GM06990 (cell line): ENCODE measurements at regions not wholly inside any gene's neighbourhood (a gene's known extent, or its start where the extent isn't known, plus 50 kb on each side); places are given as distances from the start of the nearest gene placed in this dataset.

ENCODE experiments used
- DNase-seq: peaks from one replicate; pipeline ENCODE4 v3.0.0-alpha.2; 2011; ENCODE audit not compliant: insufficient read length; ENCODE audit errors: extremely low read depth
- H3K27me3 ChIP-seq: replicated peaks from 2 replicates; pipeline ENCODE4 v1.6.0; 2011; ENCODE audit warnings: low read length; ENCODE audit not compliant: control insufficient read depth, insufficient read depth
- H3K36me3 ChIP-seq: 2 replicates; pipeline ENCODE4 v1.5.1; 2011; ENCODE audit warnings: low read length; ENCODE audit not compliant: control insufficient read depth, insufficient read depth
- H3K4me3 ChIP-seq: replicated peaks from 2 replicates; pipeline ENCODE4 v1.5.1; 2011; ENCODE audit warnings: low read depth, mild to moderate bottlenecking, control low read depth, low read length
- TF ChIP-seq, protein P1 (sequence below): IDR thresholded peaks from 2 replicates; pipeline ENCODE4 v1.5.1; 2011; ENCODE audit warnings: low read length, control low read depth, mild to moderate bottlenecking, inconsistent platforms; ENCODE audit not compliant: insufficient read depth, poor library complexity, severe bottlenecking

DNA sequence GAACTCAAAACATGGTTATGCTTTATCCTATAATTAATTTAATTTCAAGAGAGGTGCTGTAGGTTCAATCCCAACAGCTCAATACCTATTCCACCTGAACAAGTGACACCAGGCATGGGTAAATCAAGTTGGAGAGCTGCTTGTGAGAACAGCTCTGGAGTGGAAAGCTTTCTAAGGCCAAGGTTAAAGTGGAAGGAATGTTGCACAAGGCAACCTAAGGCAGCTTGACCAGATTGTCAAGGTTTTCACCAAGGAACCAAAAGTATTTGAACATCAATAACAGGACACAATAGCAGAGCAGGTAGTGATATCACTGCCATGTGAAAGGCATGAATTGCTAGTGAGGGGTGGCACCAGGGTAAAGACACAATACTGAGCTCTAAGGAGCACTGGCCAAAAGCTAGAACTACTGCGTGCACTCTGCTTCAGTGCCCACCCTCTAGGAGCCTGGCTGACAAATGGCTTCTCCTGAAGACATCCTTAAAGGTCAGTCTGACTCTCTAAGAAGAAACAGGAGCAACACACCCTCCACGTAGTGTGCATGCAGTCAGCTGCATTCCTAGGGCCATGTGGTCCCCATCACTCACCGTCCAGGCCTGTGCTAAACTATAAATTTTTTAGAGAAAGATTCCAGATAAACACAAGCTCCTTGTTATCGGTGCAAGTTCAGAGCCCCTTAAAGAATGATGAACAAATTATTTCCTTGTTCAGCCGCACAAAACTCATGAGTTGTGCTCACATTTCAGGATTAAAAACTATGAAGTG lies 677.7 kb upstream of the KLF4 start:
- Histone ChIP-seq H3K27me3 (no peaks in the 10 kb centered on the region; the same call in 1 of the 2 replicates), H3K36me3 (no peaks in the 10 kb centered on the region), H3K4me3 (no peak overlapping the region)
- no peak for DNase-seq
- TF ChIP-seq, protein P1, sequence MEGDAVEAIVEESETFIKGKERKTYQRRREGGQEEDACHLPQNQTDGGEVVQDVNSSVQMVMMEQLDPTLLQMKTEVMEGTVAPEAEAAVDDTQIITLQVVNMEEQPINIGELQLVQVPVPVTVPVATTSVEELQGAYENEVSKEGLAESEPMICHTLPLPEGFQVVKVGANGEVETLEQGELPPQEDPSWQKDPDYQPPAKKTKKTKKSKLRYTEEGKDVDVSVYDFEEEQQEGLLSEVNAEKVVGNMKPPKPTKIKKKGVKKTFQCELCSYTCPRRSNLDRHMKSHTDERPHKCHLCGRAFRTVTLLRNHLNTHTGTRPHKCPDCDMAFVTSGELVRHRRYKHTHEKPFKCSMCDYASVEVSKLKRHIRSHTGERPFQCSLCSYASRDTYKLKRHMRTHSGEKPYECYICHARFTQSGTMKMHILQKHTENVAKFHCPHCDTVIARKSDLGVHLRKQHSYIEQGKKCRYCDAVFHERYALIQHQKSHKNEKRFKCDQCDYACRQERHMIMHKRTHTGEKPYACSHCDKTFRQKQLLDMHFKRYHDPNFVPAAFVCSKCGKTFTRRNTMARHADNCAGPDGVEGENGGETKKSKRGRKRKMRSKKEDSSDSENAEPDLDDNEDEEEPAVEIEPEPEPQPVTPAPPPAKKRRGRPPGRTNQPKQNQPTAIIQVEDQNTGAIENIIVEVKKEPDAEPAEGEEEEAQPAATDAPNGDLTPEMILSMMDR: no peak

DNA sequence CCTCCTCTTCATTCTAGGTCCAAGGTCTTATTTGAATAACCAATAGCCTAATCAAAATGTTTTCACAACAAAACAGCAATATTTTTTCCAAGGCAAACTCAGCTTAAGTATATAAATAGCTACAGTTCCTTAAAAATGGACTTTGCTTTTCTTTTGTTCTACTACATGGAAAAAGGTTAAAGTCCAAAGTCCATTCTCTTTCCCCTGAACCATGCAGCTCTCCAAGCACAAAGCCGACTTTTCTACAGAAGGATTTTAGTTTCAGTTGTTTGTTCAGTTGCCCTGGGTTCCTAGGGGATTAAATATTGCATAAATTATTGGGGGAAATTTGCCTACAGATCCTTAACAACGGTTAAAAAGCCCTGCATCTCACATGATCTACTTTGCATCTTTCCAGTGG lies 677.0 kb upstream of the KLF4 start:
- Histone ChIP-seq H3K4me3 (no peak overlapping the region), H3K27me3 (no peaks in the 10 kb centered on the region; the same call in 1 of the 2 replicates), H3K36me3 (no peaks in the 10 kb centered on the region)
- TF ChIP-seq, protein P1: no peak
- no peak for DNase-seq

DNA sequence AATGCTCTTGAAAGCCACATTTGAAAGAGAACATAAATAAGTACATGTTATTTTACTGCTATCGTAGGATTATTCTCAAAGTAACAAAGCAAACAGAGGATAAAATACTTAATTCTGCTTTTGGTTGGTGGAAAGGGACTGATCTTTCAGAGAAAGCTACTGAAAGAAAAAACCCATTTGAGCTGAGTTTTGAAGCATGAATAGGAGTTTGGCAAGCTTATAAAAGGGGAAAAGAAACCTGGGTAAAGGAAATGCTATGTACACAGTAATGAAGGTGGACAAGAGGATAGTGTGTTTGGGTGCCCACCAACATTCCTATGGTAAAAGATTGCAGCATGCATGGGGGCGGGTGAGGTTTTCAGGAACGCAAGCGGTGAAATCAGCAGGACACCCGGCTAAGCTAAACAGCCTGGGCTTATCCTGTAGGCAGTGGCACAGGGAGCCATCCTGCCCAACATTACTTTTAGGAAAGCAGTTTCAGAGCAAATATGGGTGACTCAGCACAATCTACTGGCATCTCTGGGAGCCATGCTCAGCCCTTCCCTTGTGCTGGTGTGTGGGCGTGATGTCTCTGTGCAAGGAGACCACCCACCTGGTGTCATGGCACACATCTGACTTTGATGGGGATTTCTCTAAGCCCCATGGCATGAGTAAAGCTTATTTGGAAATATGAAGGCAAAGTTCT lies 673.9 kb upstream of the KLF4 start:
- no peak overlapping the region for H3K4me3 ChIP-seq
- H3K36me3 ChIP-seq: no peaks in the 10 kb centered on the region
- no peaks in the 10 kb centered on the region; the same call in 1 of the 2 replicates for H3K27me3 ChIP-seq
- TF ChIP-seq, protein P1: no peak
- no peak for DNase-seq

DNA sequence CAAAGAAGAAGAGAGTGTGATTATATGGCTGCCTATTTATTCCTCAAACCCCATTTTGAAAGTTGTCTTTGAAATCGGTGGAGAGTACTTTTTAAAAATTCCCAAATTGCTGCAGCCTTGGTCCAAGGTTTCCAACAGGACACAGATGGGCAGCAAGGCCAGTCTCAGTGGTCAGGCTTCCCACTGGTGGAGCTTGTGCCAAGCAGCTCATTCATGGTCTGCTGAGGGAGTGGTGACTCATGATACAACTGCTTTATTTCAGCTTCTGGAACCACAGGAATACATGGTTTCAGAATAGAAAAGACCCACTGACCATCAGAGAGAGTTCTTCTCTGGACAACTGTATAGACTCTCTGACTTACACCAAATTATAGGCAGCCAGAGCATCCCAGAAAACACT lies 673.1 kb upstream of the KLF4 start:
- TF ChIP-seq, protein P1: no peak
- no peaks in the 10 kb centered on the region for H3K36me3 ChIP-seq
- H3K27me3 ChIP-seq: no peaks in the 10 kb centered on the region; the same call in none of the 2 replicates
- no peak overlapping the region for H3K4me3 ChIP-seq
- no peak for DNase-seq

DNA sequence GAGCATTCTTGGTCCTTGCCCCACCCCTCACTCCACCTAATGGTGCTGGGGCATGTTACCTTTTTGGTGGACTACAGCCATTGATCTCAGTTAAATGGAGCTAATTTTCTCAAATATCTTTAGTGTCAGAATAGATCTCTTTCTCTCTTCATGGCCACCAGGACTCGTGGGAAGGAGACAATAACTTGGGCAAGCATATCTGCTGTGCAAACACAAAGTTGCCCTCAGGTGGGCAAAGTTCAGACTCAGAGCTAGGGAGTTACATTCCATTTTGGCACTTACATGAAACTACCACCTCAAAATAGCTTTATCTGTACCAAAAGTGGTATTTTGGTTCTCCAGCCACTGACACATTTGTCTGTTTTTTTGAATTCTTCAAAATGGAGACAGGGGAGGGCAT lies 671.9 kb upstream of the KLF4 start:
- no peak for DNase-seq
- Histone ChIP-seq H3K36me3 (no peaks in the 10 kb centered on the region), H3K4me3 (no peak overlapping the region), H3K27me3 (no peaks in the 10 kb centered on the region; the same call in 1 of the 2 replicates)
- TF ChIP-seq, protein P1: no peak
